Right lobe of liver (tissue), 6 donors: ENCODE measurements at regions not wholly inside any gene's neighbourhood (a gene's known extent, or its start where the extent isn't known, plus 50 kb on each side); places are given as distances from the start of the nearest gene placed in this dataset.

Source experiments
- ATAC-seq, 4 donors: fragments of 200-7000 bp; cut with Tn5 transposase; one replicate each; pipeline ENCODE4 v1.9.1; 2020; ENCODE audit warnings: mild to moderate bottlenecking in 4 of 4, moderate library complexity in 4 of 4
- DNase-seq, 3 donors: peaks; one replicate each; pipeline ENCODE4 v3.0.0-alpha.2; 2020
- H3K27ac ChIP-seq, 3 donors: fragments of 200-600 bp; one replicate each; pipeline ENCODE4 v1.8.0; 2022
- H3K27me3 ChIP-seq, 2 donors: fragments of 200-600 bp; one replicate each; pipeline ENCODE4 v1.8.0; 2022
- H3K36me3 ChIP-seq, 4 donors: fragments of 200-600 bp; sonication (generic) in 1 of 4; one replicate each; pipeline versions ENCODE4 v1.5.1 to v1.8.0; 2017 to 2022; ENCODE audit warnings: control low read depth in 1 of 4
- H3K4me1 ChIP-seq, 4 donors: fragments of 200-600 bp; sonication (generic) in 1 of 4; one replicate each; pipeline versions ENCODE4 v1.5.1 to v1.8.0; 2017 to 2022; ENCODE audit warnings: control low read depth in 1 of 4
- H3K4me3 ChIP-seq, 3 donors: fragments of 200-600 bp; one replicate each; pipeline ENCODE4 v1.8.0; 2022
- H3K9me3 ChIP-seq, 4 donors: fragments of 200-600 bp; sonication (generic) in 1 of 4; one replicate each; pipeline versions ENCODE4 v1.5.1 to v1.8.0; 2017 to 2022; ENCODE audit warnings: control low read depth in 1 of 4
- POLR2A ChIP-seq: fragments of 450-650 bp; IDR thresholded peaks from one replicate; pipeline ENCODE4 v1.6.1; 2017; ENCODE audit warnings: antibody characterized with exemption, mild to moderate bottlenecking
- WGBS: methylation state at CpG from one replicate; pipeline ENCODE4 v1.1.6; 2018; ENCODE audit warnings: low coverage, low lambda C conversion rate; ENCODE audit not compliant: insufficient coverage; ENCODE audit errors: missing lambda C conversion rate; 5-methylcytosine and 5-hydroxymethylcytosine counted together
- intact Hi-C, 2 donors: fragments of 100-400 bp; cut with DNase I; formaldehyde crosslinking; loops; one replicate each; pipeline versions ENCODE4 v1.11.2 to v1.14.1; 2022
- TF ChIP-seq, protein P1 (sequence below), 4 donors: fragments of 200-600 bp in 3 of 4; fragments of 450-650 bp in 1 of 4; IDR thresholded peaks; one replicate each; pipeline versions ENCODE4 v1.5.1 to v1.8.0; 2016 to 2022; ENCODE audit warnings: antibody characterized with exemption in 4 of 4, mild to moderate bottlenecking in 2 of 4
- donor health status: DM: no; HTN: yes; CAD: no.
- donor health status: DM: no; HTN: no; CAD: no.
- donor health status: DM: no; HTN: no; CAD: no.
- donor health status: DM: no; HTN: yes; CAD: no.
- donor health status: DM: no; HTN: yes; CAD: no.

DNA sequence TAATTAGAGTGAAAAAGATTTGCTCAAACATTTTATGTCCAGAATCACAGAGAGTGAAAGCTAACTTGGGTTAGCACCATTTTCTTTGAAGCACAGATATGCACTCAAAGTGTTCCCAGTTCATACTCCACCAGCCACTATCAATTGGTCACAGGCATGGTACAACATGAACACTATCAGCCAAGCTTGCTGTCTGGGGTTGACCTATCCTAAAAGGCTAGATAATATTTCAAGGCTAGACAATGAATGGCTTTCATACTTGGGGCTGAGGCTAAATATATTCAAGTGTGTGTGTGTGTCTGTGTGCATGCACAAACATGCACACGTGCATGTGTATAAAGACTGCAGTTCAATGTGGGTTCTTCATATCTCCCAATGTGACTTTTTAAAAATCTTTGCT lies 783.0 kb upstream of the GJE1 start:
- WGBS, result 75% methylated on average over 1 of the region's 1 CpG
- TF ChIP-seq, protein P1, sequence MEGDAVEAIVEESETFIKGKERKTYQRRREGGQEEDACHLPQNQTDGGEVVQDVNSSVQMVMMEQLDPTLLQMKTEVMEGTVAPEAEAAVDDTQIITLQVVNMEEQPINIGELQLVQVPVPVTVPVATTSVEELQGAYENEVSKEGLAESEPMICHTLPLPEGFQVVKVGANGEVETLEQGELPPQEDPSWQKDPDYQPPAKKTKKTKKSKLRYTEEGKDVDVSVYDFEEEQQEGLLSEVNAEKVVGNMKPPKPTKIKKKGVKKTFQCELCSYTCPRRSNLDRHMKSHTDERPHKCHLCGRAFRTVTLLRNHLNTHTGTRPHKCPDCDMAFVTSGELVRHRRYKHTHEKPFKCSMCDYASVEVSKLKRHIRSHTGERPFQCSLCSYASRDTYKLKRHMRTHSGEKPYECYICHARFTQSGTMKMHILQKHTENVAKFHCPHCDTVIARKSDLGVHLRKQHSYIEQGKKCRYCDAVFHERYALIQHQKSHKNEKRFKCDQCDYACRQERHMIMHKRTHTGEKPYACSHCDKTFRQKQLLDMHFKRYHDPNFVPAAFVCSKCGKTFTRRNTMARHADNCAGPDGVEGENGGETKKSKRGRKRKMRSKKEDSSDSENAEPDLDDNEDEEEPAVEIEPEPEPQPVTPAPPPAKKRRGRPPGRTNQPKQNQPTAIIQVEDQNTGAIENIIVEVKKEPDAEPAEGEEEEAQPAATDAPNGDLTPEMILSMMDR (IDR thresholded peaks at IDR 0.05), result no peak
- TF ChIP-seq POLR2A, result no peak
- ATAC-seq (no peak), DNase-seq (no peak)
- Histone ChIP-seq H3K36me3 (no peaks in the 10 kb centered on the region), H3K27me3 (no peaks in the 10 kb centered on the region), H3K27ac (no peak overlapping the region), H3K4me3 (no peak overlapping the region), H3K9me3 (no peaks in the 10 kb centered on the region), H3K4me1 (no peaks in the 10 kb centered on the region)
- intact Hi-C loops, result no loop called here

DNA sequence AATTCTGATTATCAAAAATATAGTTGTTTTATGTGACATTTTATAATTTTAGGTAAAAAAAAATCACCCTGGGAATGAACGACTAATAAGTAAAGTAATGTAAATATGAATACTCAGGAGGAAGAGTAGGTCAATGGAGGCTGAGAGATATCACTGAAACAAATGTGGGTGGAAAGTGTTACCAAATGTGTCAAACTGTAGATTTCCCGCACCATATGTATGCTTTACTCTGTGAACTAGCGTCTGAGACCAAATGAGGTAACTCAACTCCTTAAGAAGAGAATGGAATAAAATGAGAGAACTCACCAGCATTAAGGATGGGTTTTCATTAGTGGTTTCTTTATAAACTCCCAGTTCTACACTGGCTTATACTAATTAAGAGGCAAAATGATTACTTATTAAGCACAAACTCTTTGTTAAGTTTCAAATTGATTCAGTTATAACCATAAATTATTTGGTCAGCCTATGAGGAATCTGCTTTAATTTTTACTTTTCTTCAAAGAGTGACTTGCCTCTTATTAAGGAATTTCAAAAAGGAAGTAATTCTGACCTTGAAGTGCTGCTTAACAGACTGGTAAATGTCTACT lies 784.7 kb upstream of the GJE1 start:
- Histone ChIP-seq H3K36me3 (no peaks in the 10 kb centered on the region), H3K4me1 (no peaks in the 10 kb centered on the region), H3K27me3 (no peaks in the 10 kb centered on the region), H3K4me3 (no peak overlapping the region), H3K27ac (no peak overlapping the region), H3K9me3 (no peaks in the 10 kb centered on the region)
- WGBS, result 81% methylated on average over 3 of the region's 3 CpGs
- ATAC-seq, result no peak
- intact Hi-C loops, result no loop called here
- TF ChIP-seq POLR2A, result no peak
- TF ChIP-seq, protein P1 (IDR thresholded peaks at IDR 0.05), result no peak
- DNase-seq, result no peak

DNA sequence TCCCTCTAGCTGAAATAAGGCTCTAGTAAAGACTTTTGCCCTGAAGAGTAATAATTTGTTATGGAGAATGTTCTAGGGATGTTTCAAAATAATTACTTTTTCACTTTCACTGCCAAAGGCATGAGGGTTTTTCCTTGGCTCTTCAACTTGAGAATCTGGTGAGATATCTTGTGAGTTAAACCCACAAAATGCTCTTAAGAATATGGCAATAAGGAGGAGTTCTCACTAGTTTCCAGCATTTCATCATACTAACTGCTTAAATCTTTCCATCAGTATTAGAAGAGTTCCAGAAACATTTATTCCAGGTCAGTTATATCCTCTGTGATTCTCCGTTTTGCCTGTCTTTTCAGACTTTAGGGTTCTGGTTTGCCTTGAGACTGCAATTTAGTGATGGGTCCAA lies 785.6 kb upstream of the GJE1 start:
- ATAC-seq (no peak), DNase-seq (no peak)
- 85% methylated on average over 1 of the region's 1 CpG for WGBS
- H3K4me3 ChIP-seq, result no peak overlapping the region
- no peaks in the 10 kb centered on the region for H3K4me1 ChIP-seq
- H3K9me3 ChIP-seq, result no peaks in the 10 kb centered on the region
- intact Hi-C loops, result no loop called here
- no peaks in the 10 kb centered on the region for H3K36me3 ChIP-seq
- H3K27me3 ChIP-seq, result no peaks in the 10 kb centered on the region
- TF ChIP-seq, protein P1 (IDR thresholded peaks at IDR 0.05), result no peak
- no peak for TF ChIP-seq POLR2A
- no peak overlapping the region for H3K27ac ChIP-seq

DNA sequence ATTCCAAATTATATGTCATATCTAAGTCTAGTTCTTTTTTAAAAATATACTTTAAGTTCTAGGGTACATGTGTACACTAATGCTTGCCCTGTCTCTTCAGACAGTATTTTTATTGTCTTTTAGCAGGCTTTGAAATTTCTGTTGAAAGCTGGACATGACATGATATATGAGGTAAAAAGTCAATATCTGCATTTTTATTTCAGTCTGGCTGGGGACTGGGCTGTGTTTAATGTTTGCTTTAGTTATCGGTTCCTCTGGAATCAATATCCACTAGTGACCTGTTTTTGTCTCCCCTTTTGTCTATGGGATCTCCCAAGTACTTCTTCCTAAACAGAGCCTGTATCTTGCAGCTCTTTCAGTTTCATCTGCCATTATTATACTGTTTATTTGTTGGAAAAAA lies 786.2 kb upstream of the GJE1 start:
- intact Hi-C loops, result no loop called here
- no peak overlapping the region for H3K27ac ChIP-seq
- no peaks in the 10 kb centered on the region for H3K4me1 ChIP-seq
- H3K4me3 ChIP-seq, result no peak overlapping the region
- H3K36me3 ChIP-seq, result no peaks in the 10 kb centered on the region
- ATAC-seq (no peak), DNase-seq (no peak)
- TF ChIP-seq, protein P1 (IDR thresholded peaks at IDR 0.05), result no peak
- no peak for TF ChIP-seq POLR2A
- H3K27me3 ChIP-seq, result no peaks in the 10 kb centered on the region
- WGBS, result 24% methylated on average over 1 of the region's 1 CpG
- no peaks in the 10 kb centered on the region for H3K9me3 ChIP-seq

DNA sequence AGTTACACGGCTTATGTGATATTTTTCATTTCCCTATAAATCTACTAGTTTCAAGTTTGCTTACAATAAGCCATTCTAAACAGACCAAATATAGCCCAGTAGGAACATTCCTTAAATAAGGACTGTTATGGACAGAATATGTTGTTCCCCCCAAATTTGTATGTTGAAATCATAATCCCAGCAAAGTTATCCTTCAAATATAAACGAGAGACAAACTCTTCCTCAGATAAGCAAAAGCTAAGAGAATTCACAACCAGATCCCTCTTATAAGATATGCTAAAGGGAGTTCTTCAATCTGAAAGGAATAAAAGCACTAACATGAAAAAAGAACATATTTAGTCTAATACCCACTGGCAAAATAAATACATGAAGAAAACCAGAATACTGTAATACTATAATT lies 795.5 kb upstream of the GJE1 start:
- no peaks in the 10 kb centered on the region for H3K9me3 ChIP-seq
- no peak overlapping the region for H3K27ac ChIP-seq
- no peaks in the 10 kb centered on the region for H3K4me1 ChIP-seq
- intact Hi-C loops, result no loop called here
- 59% methylated on average over 2 of the region's 2 CpGs for WGBS
- ATAC-seq (no peak), DNase-seq (no peak)
- no peak for TF ChIP-seq POLR2A
- TF ChIP-seq, protein P1 (IDR thresholded peaks at IDR 0.05), result no peak
- H3K4me3 ChIP-seq, result no peak overlapping the region
- no peaks in the 10 kb centered on the region for H3K36me3 ChIP-seq
- no peaks in the 10 kb centered on the region for H3K27me3 ChIP-seq
